NCI-H2029 treated with DMSO at 0.1 percent for 48 hours (cell line): ENCODE measurements at regions not wholly inside any gene's neighbourhood (a gene's known extent, or its start where the extent isn't known, plus 50 kb on each side); places are given as distances from the start of the nearest gene placed in this dataset.

Experiments used
- DNase-seq: peaks from one replicate; lab custom pipeline; 2025; lab: John Stamatoyannopoulos, UW

GRCh38 chr2:188720811-188721605, 253.2 kb upstream of the COL3A1 start:
- no peak for DNase-seq

GRCh38 chr2:188721784-188722183, 252.4 kb upstream of the COL3A1 start:
- DNase-seq, result no peak

DNA sequence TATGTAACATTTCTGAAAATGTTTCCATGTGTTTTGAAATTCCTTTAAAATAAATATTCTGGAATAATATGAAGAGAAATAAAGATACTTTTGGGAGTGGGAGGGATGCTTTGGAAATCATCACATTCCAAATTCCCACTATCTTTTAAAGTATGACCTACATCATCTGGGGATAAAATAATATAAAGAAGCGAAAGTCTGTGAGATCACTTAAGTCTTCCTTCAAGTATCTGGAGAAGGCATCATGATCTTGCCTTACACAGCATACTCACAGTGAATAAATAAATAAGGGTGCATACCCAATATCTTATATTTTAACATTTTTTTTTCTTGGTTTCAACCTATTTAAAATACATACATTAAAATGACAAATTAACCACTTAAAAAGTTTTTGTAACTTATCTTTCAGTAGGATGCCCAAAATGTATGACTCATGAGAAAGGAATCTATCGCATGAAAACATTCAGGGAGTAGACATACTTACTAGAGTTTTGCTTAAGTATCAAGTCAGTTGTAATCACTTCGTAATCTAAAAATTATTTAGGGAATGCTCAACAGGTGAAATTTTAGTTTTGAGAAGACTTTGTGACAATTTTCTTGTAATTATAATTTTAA, 248.3 kb upstream of the COL3A1 start:
- no peak for DNase-seq

- no peak for DNase-seq
Observed at GRCh38 chr2:188726626-188727247, 247.4 kb upstream of the COL3A1 start.

GRCh38 chr2:188727846-188728245, 246.3 kb upstream of the COL3A1 start:
- no peak for DNase-seq

GRCh38 chr2:188734691-188735090, 239.5 kb upstream of the COL3A1 start:
- DNase-seq, result no peak

GRCh38 chr2:188746727-188747126, 227.4 kb upstream of the COL3A1 start:
- DNase-seq, result no peak

DNA sequence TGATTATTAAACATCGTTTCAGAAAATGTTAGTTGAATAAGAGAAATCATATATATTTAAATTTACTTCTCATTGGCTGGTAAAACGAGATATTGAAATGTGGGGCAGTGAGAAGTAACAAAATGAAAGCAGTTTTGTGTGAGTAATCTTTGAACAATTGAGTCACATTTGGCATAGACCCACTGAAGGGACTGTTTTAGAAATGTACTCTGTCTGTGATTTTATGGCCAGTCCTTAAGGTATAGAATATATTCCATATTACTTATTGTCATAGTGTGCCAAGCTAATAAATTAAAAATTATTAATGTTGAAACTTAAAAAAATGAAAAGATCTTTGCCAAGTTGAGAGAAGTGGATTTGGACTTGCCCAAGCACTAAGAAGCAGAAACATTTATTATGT, 222.4 kb upstream of the COL3A1 start:
- no peak for DNase-seq

- DNase-seq, result no peak
Observed at GRCh38 chr2:188752311-188752710, 221.9 kb upstream of the COL3A1 start.

- DNase-seq, result no peak
Observed at GRCh38 chr2:188762151-188762550, 212.0 kb upstream of the COL3A1 start.

DNA sequence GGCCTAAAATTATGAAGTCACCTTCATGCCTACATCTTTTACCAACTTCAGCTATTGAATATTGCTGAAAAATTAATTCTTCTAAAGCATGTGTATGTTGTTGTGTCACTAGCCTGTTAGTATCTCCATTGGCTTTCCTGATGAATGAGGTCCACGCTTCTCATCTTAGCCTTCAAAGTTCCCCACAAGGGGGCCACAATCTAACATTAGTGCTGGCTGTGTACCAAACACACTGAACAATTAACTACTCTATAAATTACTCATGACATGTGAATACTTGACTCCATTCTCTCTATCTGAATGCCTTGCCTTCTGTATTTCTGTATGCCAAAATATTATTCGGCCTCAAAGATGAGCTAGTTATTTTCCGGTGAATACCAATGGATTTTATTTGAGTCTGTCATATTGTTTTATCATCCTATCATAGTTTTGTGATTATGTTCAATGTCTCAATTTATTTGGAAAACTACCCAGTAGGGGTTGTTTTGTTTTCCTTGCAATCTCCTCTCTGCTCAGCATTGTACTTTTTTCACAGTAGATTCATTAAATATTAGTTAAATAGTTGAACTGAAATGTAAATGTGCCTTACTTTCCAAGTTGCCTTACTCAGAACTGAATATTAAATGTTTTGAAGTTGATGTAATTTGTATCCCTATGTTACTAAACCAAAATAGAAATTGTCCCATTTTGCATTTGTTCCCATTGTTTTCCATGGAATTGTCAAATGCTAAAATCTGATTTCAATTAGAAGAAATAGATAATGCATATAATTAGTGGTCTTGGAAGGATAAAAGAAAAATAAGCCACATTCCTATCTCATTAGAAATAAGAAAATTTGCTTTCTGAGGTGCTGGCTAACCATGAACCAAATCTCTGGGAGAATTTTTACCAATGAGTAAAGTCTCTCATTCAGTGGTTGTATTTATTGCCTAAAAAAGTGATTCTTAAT, 208.4 kb upstream of the COL3A1 start:
- DNase-seq, result no peak

DNA sequence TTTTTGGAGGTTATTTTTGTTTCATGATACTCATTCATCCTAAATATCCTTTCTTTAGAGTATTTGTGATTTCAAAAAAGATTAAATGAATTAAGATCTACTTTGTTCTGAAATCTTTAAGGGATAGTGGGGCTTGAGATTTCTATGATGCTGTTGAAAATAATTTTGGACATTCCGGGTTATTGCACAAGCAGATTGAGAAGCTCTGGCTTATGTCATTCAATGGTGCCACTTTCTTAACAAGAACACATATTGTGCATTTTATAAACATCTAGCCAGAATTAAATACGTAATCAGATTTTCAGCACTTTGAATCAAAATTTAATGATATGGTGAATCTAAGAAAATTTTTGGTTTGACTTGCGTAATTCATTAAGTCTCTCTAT, 207.7 kb upstream of the COL3A1 start:
- DNase-seq, result no peak

DNA sequence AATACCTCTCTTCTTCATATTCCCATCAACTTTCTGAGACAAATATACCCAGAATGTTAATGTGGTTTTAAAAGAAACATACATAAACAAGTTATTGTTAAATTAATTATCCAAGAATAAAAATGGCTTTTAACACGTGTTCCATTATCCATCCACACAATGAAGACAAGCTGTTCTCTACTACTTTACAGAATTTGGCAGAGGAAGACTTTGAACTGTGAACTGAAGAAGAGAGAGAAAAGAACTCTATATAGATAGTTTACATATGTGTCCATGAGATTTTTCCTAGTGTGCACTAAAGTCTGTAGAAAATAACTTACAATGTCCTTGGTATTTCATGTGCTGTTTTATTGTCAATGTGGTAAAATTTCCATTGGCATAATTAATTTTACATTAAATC, 207.0 kb upstream of the COL3A1 start:
- DNase-seq, result no peak

DNA sequence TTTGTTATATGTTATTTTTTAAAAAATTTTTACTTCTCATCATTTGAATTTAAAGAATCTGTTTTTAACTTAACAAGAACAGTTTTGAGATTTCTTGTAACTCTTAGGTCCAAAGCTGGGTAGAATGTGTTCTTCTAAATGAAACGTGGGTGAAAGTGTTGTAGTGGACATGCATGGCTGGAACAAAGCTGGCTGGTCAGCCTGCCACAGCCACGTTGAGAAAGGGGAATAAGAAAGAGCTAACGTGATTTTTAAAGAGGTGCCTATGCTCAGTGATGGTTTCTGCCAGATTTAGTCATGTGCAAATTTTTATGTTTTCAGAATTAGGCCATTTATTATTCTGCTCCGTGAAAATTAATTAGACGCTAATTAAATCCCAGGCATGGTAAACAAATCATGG, 203.9 kb upstream of the COL3A1 start:
- DNase-seq, result no peak

DNA sequence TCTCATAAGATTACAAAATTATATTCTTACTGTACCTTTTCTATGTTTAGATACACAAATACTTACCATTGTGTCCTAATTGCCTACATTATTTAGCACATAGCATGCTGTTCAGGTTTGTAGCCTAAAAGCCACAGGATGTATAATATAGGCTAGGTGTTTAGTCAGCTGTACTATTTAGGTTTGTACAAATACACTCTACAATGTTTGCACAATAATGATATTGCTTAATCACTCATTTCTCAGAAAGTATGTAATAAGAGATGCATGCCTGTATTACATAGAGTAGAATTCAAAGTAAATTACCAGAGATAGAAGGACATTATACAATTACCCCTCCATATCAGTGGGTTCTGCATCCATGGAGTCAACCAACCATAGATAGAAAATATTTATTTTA, 201.1 kb upstream of the COL3A1 start:
- peak; percentile 40 for DNase-seq

- no peak for DNase-seq
Observed at GRCh38 chr2:188776634-188777033, 197.5 kb upstream of the COL3A1 start.

- no peak for DNase-seq
Observed at GRCh38 chr2:188784269-188784762, 189.9 kb upstream of the COL3A1 start.

GRCh38 chr2:188785061-188785460, 189.1 kb upstream of the COL3A1 start:
- DNase-seq, result no peak

- no peak for DNase-seq
Observed at GRCh38 chr2:188785490-188785889, 188.7 kb upstream of the COL3A1 start.

DNA sequence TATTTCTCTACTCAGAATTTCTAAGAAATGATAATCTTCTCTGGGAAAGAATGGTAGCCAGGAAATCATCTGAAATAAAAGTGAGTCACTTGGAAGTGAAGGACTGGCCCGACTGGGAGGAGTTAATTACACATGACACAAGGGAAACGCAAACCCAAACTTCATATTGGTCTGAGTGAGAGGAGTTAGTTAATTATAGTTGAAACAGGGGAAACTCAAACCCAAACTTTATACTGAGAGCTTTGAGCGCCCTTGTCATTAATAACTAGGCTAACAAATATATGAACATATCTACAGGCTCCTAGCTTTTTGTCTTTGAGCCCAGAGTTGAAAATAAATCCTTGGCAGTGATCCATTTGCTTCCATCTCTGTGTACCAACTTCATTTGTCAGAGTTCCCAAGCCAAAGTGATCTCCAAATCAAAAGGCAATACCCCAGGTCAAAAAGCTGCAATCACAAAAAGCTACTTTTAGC, 187.8 kb upstream of the COL3A1 start:
- DNase-seq, result no peak

GRCh38 chr2:188787021-188787657, 187.0 kb upstream of the COL3A1 start:
- DNase-seq, result no peak
